BE2C (cell line): ENCODE measurements at regions not wholly inside any gene's neighbourhood (a gene's known extent, or its start where the extent isn't known, plus 50 kb on each side); places are given as distances from the start of the nearest gene placed in this dataset.

Source experiments
- DNase-seq: peaks from one replicate; pipeline ENCODE4 v3.0.0-alpha.2; 2020
- H3K27me3 ChIP-seq: fragments of 250-450 bp; sonication (Bioruptor Pico); 2 replicates; pipeline ENCODE4 v1.5.1; 2020; ENCODE audit warnings: mild to moderate bottlenecking
- H3K36me3 ChIP-seq: fragments of 250-450 bp; sonication (Bioruptor Pico); 2 replicates; pipeline ENCODE4 v1.5.1; 2020; ENCODE audit warnings: mild to moderate bottlenecking
- H3K4me1 ChIP-seq: fragments of 250-450 bp; sonication (Bioruptor Pico); 2 replicates; pipeline ENCODE4 v1.5.1; 2020
- H3K4me3 ChIP-seq: 2 replicates; pipeline ENCODE4 v1.5.1; 2011; ENCODE audit warnings: low read depth, low read length
- H3K9me3 ChIP-seq: fragments of 250-450 bp; sonication (Bioruptor Pico); 2 replicates; pipeline ENCODE4 v1.5.1; 2020
- TF ChIP-seq, protein P1 (sequence below): IDR thresholded peaks from 2 replicates; pipeline ENCODE4 v1.5.1; 2012; ENCODE audit warnings: mild to moderate bottlenecking, low read depth, low read length

DNA sequence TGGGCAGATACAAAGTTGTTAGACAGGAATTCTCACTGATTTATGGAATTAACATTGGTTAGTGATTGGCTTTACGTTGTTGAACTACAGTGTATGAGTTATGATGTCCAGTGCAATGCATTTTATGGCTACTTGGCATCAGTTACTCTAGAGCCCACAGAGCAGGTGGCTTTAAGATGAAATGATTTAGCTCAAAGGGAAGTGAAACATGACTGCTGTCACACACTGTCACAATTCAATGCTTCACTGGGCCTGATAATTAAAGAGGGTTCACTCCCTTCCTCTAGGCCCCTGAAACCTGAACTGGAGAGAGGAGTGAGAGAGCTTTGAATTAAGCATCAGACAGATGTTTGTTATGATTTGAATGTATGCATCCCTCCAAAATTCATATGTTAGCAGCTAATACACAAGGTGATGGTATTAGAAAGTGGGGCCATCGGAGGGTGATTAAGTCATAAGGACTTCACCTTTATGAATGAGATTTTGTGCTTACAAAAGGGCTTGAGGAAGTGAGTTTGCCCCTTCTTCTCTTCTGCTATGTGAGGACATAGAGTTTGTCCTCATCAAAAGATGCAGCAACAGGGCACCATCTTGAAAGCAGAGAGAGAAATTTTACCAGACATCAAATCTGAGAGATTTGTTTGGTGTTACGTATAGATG is 175.8 kb upstream of the GRIN2B start:
- Histone ChIP-seq H3K9me3 (no peaks in the 10 kb centered on the region), H3K27me3 (no peaks in the 10 kb centered on the region), H3K4me3 (no peak overlapping the region), H3K36me3 (no peaks in the 10 kb centered on the region), H3K4me1 (no peaks in the 10 kb centered on the region)
- TF ChIP-seq, protein P1, sequence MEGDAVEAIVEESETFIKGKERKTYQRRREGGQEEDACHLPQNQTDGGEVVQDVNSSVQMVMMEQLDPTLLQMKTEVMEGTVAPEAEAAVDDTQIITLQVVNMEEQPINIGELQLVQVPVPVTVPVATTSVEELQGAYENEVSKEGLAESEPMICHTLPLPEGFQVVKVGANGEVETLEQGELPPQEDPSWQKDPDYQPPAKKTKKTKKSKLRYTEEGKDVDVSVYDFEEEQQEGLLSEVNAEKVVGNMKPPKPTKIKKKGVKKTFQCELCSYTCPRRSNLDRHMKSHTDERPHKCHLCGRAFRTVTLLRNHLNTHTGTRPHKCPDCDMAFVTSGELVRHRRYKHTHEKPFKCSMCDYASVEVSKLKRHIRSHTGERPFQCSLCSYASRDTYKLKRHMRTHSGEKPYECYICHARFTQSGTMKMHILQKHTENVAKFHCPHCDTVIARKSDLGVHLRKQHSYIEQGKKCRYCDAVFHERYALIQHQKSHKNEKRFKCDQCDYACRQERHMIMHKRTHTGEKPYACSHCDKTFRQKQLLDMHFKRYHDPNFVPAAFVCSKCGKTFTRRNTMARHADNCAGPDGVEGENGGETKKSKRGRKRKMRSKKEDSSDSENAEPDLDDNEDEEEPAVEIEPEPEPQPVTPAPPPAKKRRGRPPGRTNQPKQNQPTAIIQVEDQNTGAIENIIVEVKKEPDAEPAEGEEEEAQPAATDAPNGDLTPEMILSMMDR: no peak
- no peak for DNase-seq

DNA sequence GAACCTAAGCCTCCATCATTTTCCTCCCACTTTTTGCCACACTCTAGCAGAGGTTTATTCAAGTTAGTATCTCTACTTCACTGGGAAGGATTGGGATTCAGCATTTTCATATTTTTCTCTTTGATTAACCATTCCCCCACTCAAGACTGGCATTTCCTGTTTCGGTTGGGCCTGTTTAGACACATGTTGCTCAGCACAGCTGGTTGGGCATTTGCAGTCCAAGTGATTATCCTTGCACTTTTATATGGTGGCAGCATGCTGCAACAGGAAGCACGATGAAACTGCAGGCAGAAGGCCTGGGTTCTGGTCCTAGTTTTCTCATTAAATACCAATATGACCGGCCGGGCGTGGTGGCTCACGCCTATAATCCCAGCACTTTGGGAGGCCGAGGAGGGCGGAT is 182.9 kb upstream of the GRIN2B start:
- Histone ChIP-seq H3K36me3 (no peaks in the 10 kb centered on the region), H3K27me3 (no peaks in the 10 kb centered on the region; the same call in 1 of the 2 replicates), H3K9me3 (no peaks in the 10 kb centered on the region), H3K4me1 (no peaks in the 10 kb centered on the region), H3K4me3 (no peak overlapping the region)
- DNase-seq: no peak
- TF ChIP-seq, protein P1: no peak

DNA sequence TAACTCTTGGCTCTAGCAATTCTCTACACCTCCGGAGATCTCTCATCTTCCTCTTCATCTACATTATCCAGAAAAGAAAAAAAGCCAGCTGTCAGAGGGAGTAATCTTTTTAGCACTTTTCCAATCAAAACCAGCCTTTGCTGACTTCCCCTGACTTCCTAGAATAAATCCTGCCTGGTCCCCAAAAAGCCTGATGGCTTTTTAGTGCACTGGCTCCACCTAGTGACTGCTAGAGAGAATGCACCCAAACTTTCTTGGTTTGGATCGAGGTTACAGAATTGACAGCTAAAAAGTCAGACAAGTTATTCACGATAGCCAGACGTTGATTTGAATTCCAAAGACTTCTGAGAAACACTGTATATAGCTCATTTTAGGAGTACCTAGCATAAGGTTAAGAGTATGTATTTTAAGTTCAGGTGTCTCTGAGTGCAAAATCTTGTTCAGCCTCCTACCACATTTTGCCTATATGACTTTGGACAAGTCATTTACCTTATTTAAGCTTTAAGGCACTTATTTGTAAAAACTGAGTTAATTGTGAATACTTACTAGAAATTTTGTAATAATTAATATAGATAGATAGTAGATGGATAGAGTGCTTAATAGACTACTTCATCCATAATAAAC is 185.7 kb upstream of the GRIN2B start:
- Histone ChIP-seq H3K4me3 (no peak overlapping the region), H3K9me3 (no peaks in the 10 kb centered on the region), H3K4me1 (no peaks in the 10 kb centered on the region), H3K36me3 (no peaks in the 10 kb centered on the region), H3K27me3 (no peaks in the 10 kb centered on the region; the same call in 1 of the 2 replicates)
- TF ChIP-seq, protein P1: peak; percentile 99
- peak; percentile 34 for DNase-seq

DNA sequence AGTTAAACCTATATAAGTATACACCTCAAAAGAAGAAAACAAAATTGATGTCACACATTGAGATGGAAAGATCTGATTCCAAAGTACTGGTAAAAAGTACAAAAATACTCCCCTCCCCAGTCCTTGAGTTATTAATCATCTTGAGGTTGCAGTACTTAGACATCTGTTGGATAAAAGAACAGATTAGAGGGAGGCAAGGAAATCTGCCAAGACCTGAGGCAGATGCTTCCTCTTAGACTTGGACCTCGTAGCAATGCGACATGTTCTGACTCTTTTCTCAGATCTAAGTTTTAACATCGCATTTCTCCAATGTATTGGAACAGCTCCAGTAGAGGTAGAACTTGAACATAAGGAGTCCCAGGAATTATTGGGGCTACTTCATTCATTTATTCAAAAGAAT is 187.9 kb upstream of the GRIN2B start:
- TF ChIP-seq, protein P1: no peak
- H3K4me1 ChIP-seq: no peaks in the 10 kb centered on the region
- H3K36me3 ChIP-seq: no peaks in the 10 kb centered on the region
- no peaks in the 10 kb centered on the region; the same call in 1 of the 2 replicates for H3K27me3 ChIP-seq
- no peak overlapping the region for H3K4me3 ChIP-seq
- DNase-seq: no peak
- H3K9me3 ChIP-seq: no peaks in the 10 kb centered on the region

DNA sequence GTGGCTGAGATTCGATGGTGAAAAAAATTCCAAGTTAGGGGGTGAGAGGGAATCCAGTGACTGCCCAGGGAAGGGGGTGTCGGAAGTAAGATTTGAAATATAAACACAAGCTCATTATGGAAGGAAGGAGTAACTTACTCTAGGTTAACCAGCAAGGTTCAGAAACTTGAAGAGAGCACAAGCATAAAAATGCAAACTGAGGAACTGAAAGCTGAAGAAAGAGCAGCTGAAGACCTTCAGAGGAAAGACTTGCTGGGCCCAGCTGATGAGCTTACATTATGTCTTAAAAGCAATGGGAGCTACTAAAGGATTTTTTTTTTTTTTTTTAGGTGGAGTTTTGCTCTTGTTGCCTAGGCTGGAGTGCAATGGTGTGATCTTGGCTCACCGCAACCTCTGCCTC is 189.7 kb upstream of the GRIN2B start:
- no peak for DNase-seq
- H3K9me3 ChIP-seq: no peaks in the 10 kb centered on the region

More for the DNA sequence above, 189.7 kb upstream of the GRIN2B start:
- TF ChIP-seq, protein P1: no peak
- H3K4me3 ChIP-seq: no peak overlapping the region
- H3K4me1 ChIP-seq: no peaks in the 10 kb centered on the region
- no peaks in the 10 kb centered on the region for H3K36me3 ChIP-seq
- H3K27me3 ChIP-seq: no peaks in the 10 kb centered on the region; the same call in 1 of the 2 replicates
